Gastrocnemius medialis (tissue), 4 donors: ENCODE measurements at regions not wholly inside any gene's neighbourhood (a gene's known extent, or its start where the extent isn't known, plus 50 kb on each side); places are given as distances from the start of the nearest gene placed in this dataset.

Source experiments
- ATAC-seq, 2 donors: fragments of 150-250 bp; one replicate each; pipeline ENCODE4 v1.9.1; 2016
- DNase-seq, 2 donors: peaks; one replicate each; pipeline ENCODE4 v3.0.0-alpha.2; 2019
- H3K27ac ChIP-seq, 4 donors: fragments of 200-600 bp; sonication (generic); 1 replicate in 1 of 4; 2 replicates in 3 of 4; pipeline ENCODE4 v1.5.1; 2016 to 2018; ENCODE audit warnings: mild to moderate bottlenecking in 2 of 4, moderate library complexity in 1 of 4
- H3K27me3 ChIP-seq, 3 donors: fragments of 200-600 bp; sonication (generic) in 2 of 3; 1 replicate in 1 of 3; 2 replicates in 2 of 3; pipeline versions ENCODE4 v1.5.1 to v1.6.0; 2016 to 2019; ENCODE audit warnings: mild to moderate bottlenecking in 1 of 3, moderate library complexity in 1 of 3
- H3K36me3 ChIP-seq, 2 donors: fragments of 200-600 bp; sonication (generic) in 1 of 2; one replicate each; pipeline ENCODE4 v1.5.1; 2017 to 2018
- H3K4me1 ChIP-seq, 2 donors: fragments of 200-600 bp; sonication (generic) in 1 of 2; one replicate each; pipeline ENCODE4 v1.5.1; 2016 to 2017; ENCODE audit warnings: mild to moderate bottlenecking in 2 of 2
- H3K4me3 ChIP-seq, 4 donors: fragments of 200-600 bp; sonication (generic) in 3 of 4; 1 replicate in 1 of 4; 2 replicates in 3 of 4; pipeline ENCODE4 v1.5.1; 2016 to 2019; ENCODE audit warnings: mild to moderate bottlenecking in 2 of 4
- H3K9me3 ChIP-seq, 3 donors: fragments of 200-600 bp; sonication (generic) in 2 of 3; 1 replicate in 1 of 3; 2 replicates in 2 of 3; pipeline ENCODE4 v1.5.1; 2016 to 2019
- POLR2A ChIP-seq, 2 donors: fragments of 450-650 bp; IDR thresholded peaks; one replicate each; pipeline ENCODE4 v1.6.1; 2017; ENCODE audit warnings: antibody characterized with exemption in 2 of 2, mild to moderate bottlenecking in 2 of 2, moderate library complexity in 2 of 2
- in situ Hi-C, 4 donors: fragments of 200-750 bp; cut with MboI; loops; one replicate each; pipeline versions ENCODE4 v1.15.0 to v1.8.0; 2017; ENCODE audit warnings: low sequenced_read_pairs in 4 of 4
- intact Hi-C: fragments of 100-400 bp; cut with DNase I; formaldehyde crosslinking; loops from one replicate; pipeline ENCODE4 v1.15.1; 2023; ENCODE audit warnings: low total_unique reads
- TF ChIP-seq, protein P1 (sequence below), 5 experiments: fragments of 450-650 bp in 3 of 5; fragments of 200-600 bp in 2 of 5; sonication (generic) in 2 of 5; IDR thresholded peaks in 4 of 5; conservative IDR thresholded peaks in 1 of 5; 1 replicate in 4 of 5; 2 replicates in 1 of 5; pipeline ENCODE4 v1.5.1; 2016 to 2019; ENCODE audit warnings: antibody characterized with exemption in 5 of 5, mild to moderate bottlenecking in 3 of 5, moderate library complexity in 3 of 5

DNA sequence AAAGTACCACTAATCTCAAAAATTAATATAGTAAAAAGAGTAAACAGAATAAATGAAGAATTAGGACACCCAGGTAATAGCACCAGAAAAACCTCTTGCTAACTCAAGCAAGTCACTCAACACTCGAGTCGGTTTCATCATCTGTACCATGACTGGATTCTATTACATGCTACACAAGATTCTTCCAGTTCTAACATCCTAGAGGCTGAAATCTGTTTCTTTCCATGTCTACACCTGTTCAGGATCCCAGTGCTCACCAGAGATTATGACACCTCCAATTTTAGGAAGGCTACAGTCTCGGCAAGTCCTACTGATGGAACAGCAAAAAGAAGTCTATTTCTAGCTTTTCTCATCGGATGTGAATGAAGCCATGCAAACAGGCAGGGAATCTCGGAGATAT lies 95.3 kb upstream of the ANK3 start:
- TF ChIP-seq POLR2A (IDR thresholded peaks at IDR 0.05): no peak
- TF ChIP-seq, protein P1, sequence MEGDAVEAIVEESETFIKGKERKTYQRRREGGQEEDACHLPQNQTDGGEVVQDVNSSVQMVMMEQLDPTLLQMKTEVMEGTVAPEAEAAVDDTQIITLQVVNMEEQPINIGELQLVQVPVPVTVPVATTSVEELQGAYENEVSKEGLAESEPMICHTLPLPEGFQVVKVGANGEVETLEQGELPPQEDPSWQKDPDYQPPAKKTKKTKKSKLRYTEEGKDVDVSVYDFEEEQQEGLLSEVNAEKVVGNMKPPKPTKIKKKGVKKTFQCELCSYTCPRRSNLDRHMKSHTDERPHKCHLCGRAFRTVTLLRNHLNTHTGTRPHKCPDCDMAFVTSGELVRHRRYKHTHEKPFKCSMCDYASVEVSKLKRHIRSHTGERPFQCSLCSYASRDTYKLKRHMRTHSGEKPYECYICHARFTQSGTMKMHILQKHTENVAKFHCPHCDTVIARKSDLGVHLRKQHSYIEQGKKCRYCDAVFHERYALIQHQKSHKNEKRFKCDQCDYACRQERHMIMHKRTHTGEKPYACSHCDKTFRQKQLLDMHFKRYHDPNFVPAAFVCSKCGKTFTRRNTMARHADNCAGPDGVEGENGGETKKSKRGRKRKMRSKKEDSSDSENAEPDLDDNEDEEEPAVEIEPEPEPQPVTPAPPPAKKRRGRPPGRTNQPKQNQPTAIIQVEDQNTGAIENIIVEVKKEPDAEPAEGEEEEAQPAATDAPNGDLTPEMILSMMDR (IDR thresholded peaks at IDR 0.05 in 4 of 5, conservative IDR thresholded peaks at IDR 0.05 in 1 of 5): no peak
- H3K27ac ChIP-seq: no peak overlapping the region
- no peak overlapping the region for H3K4me3 ChIP-seq
- no peaks in the 10 kb centered on the region for H3K27me3 ChIP-seq
- no peaks in the 10 kb centered on the region for H3K36me3 ChIP-seq
- DNase-seq (no peak), ATAC-seq (peak; percentile 33 to 61)
- intact Hi-C loops: no loop called here
- in situ Hi-C loops: no loop called here
- peaks cover 3 to 6% of the 10 kb centered on the region in 2 donors for H3K4me1 ChIP-seq
- H3K9me3 ChIP-seq: no peaks in the 10 kb centered on the region

GRCh38 chr10:60480865-60481563 lies 91.3 kb upstream of the ANK3 start:
- ATAC-seq (peak; percentile 91 to 92), DNase-seq (peak; percentile 14 to 29)
- H3K27me3 ChIP-seq: no peaks in the 10 kb centered on the region
- intact Hi-C loops: no loop called here
- in situ Hi-C loops: no loop called here
- H3K4me1 ChIP-seq: peaks cover 0 to 6% of the 10 kb centered on the region in 2 donors
- TF ChIP-seq, protein P1 (IDR thresholded peaks at IDR 0.05 in 4 of 5, conservative IDR thresholded peaks at IDR 0.05 in 1 of 5): no peak
- TF ChIP-seq POLR2A (IDR thresholded peaks at IDR 0.05): no peak
- no peaks in the 10 kb centered on the region for H3K9me3 ChIP-seq
- no peak overlapping the region for H3K4me3 ChIP-seq
- H3K27ac ChIP-seq: peak overlapping the region in 1 of 4 donors; percentile 27
- H3K36me3 ChIP-seq: no peaks in the 10 kb centered on the region

DNA sequence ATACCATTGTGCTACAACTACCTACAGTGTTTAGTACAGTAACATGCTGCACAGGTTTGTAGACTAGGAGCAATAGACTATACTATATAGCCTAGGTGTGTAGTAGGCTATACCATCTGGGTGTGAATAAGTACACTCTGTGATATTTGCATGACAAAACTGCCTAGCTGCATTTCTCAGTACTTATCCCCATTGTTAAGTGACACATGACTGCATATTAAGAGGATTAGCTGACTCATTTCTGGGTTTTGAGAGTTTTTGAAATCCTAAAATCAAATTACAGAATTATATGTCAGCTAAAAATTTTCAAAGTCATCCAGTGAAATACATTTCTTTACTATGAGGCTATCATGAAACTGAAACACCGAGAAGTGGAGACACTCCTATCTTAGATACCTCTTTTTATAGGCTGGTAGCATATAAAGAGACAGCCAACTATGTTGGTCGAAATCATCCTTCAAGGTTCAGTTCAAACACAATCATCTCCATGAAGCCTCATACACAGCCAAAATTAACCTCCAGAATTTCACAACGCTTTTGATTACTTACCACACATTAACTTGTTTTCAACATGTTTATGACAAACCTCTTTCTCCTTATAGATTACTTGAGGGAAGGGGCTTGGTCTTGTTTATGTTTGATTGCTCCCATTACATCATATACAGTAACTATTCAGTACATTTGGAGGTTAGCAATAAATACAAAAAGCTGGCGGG lies 89.8 kb upstream of the ANK3 start:
- H3K4me1 ChIP-seq: peaks cover 0 to 6% of the 10 kb centered on the region in 2 donors
- in situ Hi-C loops (no loop called here), intact Hi-C loops (no loop called here)
- no peak overlapping the region for H3K4me3 ChIP-seq
- no peak for DNase-seq
- no peak for ATAC-seq
- H3K9me3 ChIP-seq: no peaks in the 10 kb centered on the region
- H3K27ac ChIP-seq: no peak overlapping the region
- TF ChIP-seq, protein P1 (IDR thresholded peaks at IDR 0.05 in 4 of 5, conservative IDR thresholded peaks at IDR 0.05 in 1 of 5): no peak
- TF ChIP-seq POLR2A (IDR thresholded peaks at IDR 0.05): no peak
- no peaks in the 10 kb centered on the region for H3K36me3 ChIP-seq
- no peaks in the 10 kb centered on the region for H3K27me3 ChIP-seq

- intact Hi-C loops (no loop called here), in situ Hi-C loops (no loop called here)
- ATAC-seq: no peak
- Histone ChIP-seq H3K36me3 (no peaks in the 10 kb centered on the region), H3K4me3 (no peak overlapping the region), H3K27ac (no peak overlapping the region), H3K27me3 (no peaks in the 10 kb centered on the region), H3K9me3 (no peaks in the 10 kb centered on the region), H3K4me1 (peaks cover 0 to 6% of the 10 kb centered on the region in 2 donors)
- no peak for DNase-seq
- no peak for TF ChIP-seq POLR2A (IDR thresholded peaks at IDR 0.05)
- TF ChIP-seq, protein P1 (IDR thresholded peaks at IDR 0.05 in 4 of 5, conservative IDR thresholded peaks at IDR 0.05 in 1 of 5): no peak
These were observed 86.8 kb upstream of the ANK3 start for GRCh38 chr10:60476451-60476850.
